NB4 (cell line): ENCODE measurements at regions not wholly inside any gene's neighbourhood (a gene's known extent, or its start where the extent isn't known, plus 50 kb on each side); places are given as distances from the start of the nearest gene placed in this dataset.

Experiments
- POLR2A ChIP-seq: IDR thresholded peaks from 2 replicates; pipeline ENCODE4 v1.6.1; 2011; ENCODE audit warnings: mild to moderate bottlenecking; ENCODE audit not compliant: insufficient read length; ENCODE audit errors: extremely low read depth
- TF ChIP-seq, protein P1 (sequence below): IDR thresholded peaks from one replicate; pipeline ENCODE4 v1.5.1; 2012; ENCODE audit warnings: low read depth, low read length

- TF ChIP-seq, protein P1, sequence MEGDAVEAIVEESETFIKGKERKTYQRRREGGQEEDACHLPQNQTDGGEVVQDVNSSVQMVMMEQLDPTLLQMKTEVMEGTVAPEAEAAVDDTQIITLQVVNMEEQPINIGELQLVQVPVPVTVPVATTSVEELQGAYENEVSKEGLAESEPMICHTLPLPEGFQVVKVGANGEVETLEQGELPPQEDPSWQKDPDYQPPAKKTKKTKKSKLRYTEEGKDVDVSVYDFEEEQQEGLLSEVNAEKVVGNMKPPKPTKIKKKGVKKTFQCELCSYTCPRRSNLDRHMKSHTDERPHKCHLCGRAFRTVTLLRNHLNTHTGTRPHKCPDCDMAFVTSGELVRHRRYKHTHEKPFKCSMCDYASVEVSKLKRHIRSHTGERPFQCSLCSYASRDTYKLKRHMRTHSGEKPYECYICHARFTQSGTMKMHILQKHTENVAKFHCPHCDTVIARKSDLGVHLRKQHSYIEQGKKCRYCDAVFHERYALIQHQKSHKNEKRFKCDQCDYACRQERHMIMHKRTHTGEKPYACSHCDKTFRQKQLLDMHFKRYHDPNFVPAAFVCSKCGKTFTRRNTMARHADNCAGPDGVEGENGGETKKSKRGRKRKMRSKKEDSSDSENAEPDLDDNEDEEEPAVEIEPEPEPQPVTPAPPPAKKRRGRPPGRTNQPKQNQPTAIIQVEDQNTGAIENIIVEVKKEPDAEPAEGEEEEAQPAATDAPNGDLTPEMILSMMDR = no peak
- TF ChIP-seq POLR2A = no peak
Measured at GRCh38 chr6:67952121-67952520, 683.0 kb upstream of the ADGRB3 start.
